Stomach (tissue), 8 donors: ENCODE measurements at regions not wholly inside any gene's neighbourhood (a gene's known extent, or its start where the extent isn't known, plus 50 kb on each side); places are given as distances from the start of the nearest gene placed in this dataset.

ENCODE experiments used
- DNase-seq, 2 donors: peaks; one replicate each; pipeline versions ENCODE4 v3.0.0 to v3.0.0-alpha.2; 2013 to 2019
- H3K27ac ChIP-seq, 5 donors: fragments of 200-600 bp in 4 of 5; sonication (generic) in 4 of 5; one replicate each; pipeline ENCODE4 v1.5.1; 2013 to 2019; ENCODE audit warnings: mild to moderate bottlenecking in 1 of 5, moderate library complexity in 1 of 5
- H3K27me3 ChIP-seq, 3 donors: fragments of 200-600 bp; sonication (generic); one replicate each; pipeline ENCODE4 v1.5.1; 2017 to 2019; ENCODE audit warnings: mixed run types in 1 of 3
- H3K36me3 ChIP-seq, 4 donors: fragments of 200-600 bp; sonication (generic); 1 replicate in 3 of 4; 2 replicates in 1 of 4; pipeline ENCODE4 v1.5.1; 2016 to 2019
- H3K4me1 ChIP-seq, 4 donors: fragments of 200-600 bp; sonication (generic); one replicate each; pipeline ENCODE4 v1.5.1; 2016 to 2019
- H3K4me3 ChIP-seq, 4 donors: fragments of 200-600 bp; sonication (generic) in 3 of 4; one replicate each; pipeline ENCODE4 v1.5.1; 2016 to 2019; ENCODE audit warnings: mild to moderate bottlenecking in 1 of 4
- H3K9me3 ChIP-seq, 4 donors: fragments of 200-600 bp; sonication (generic); one replicate each; pipeline ENCODE4 v1.5.1; 2016 to 2019
- CTCF ChIP-seq, 7 experiments: fragments of 450-650 bp in 4 of 7; fragments of 200-600 bp in 3 of 7; sonication (generic) in 3 of 7; IDR thresholded peaks; one replicate each; pipeline ENCODE4 v1.5.1; 2016 to 2019; ENCODE audit warnings: antibody characterized with exemption in 7 of 7, control low read depth in 2 of 7, mild to moderate bottlenecking in 1 of 7
- EP300 ChIP-seq: sonication (generic); formaldehyde crosslinking; IDR thresholded peaks from one replicate; pipeline ENCODE4 v1.6.1; 2017; ENCODE audit warnings: antibody characterized with exemption
- POLR2A ChIP-seq, 4 donors: fragments of 450-650 bp; IDR thresholded peaks; one replicate each; pipeline ENCODE4 v1.6.1; 2016; ENCODE audit warnings: antibody characterized with exemption in 4 of 4, control low read depth in 2 of 4, mild to moderate bottlenecking in 1 of 4, moderate library complexity in 1 of 4
- POLR2AphosphoS5 ChIP-seq, 3 donors: sonication (generic); formaldehyde crosslinking; IDR thresholded peaks; one replicate each; pipeline ENCODE4 v1.6.1; 2016; ENCODE audit warnings: antibody characterized with exemption in 3 of 3
- WGBS, 5 donors: extraction: QIAGEN DNeasy Blood & Tissue Kit in 3 of 5; methylation state at CpG; one replicate each; pipeline versions ENCODE4 v1.1.5 to v1.1.7; 2013 to 2018; 5-methylcytosine and 5-hydroxymethylcytosine counted together
- intact Hi-C: fragments of 100-400 bp; cut with DNase I; formaldehyde crosslinking; loops from one replicate; pipeline ENCODE4 v1.15.1; 2023; ENCODE audit warnings: low total_unique reads
- donor health status: healthy with polysubstance abuse.
- donor health status: Bipolar disorder and iron deficiency.
- donor health status: healthy.

DNA sequence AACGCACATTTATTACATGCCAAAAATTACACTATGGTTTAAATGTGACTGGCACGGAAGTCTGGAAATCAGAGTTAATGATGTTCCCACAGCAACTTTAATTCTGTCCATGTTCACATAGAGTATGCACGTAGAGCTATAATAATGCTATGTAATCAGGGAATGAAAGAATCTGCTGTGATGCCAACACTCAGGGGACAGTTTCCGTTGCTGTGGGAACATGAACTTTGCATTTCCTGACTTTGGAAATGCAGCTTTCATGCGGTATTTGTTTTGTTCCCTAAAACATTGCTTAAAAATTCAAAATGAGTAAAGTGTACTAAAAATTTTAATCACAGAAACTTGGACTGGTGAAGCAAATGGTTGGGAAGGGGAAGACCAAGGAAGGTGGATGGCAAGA lies 65.7 kb downstream of the MAGEA1 start:
- intact Hi-C loops: no loop called here
- no peaks in the 10 kb centered on the region for H3K36me3 ChIP-seq
- peaks cover 0 to 31% (median 0%) of the 10 kb centered on the region in 3 donors for H3K27me3 ChIP-seq
- H3K4me3 ChIP-seq: no peak overlapping the region
- peak in 1 of 2 donors; percentile 13 for DNase-seq
- no peaks in the 10 kb centered on the region for H3K9me3 ChIP-seq
- 56 to 64% (median 61%) methylated on average over 5 of the region's 5 CpGs for WGBS, 5 donors
- TF ChIP-seq CTCF (IDR thresholded peaks at IDR 0.05): no peak
- no peak for TF ChIP-seq EP300
- TF ChIP-seq POLR2AphosphoS5 (IDR thresholded peaks at IDR 0.05): no peak
- no peak for TF ChIP-seq POLR2A (IDR thresholded peaks at IDR 0.05)
- no peaks in the 10 kb centered on the region for H3K4me1 ChIP-seq
- H3K27ac ChIP-seq: no peak overlapping the region

DNA sequence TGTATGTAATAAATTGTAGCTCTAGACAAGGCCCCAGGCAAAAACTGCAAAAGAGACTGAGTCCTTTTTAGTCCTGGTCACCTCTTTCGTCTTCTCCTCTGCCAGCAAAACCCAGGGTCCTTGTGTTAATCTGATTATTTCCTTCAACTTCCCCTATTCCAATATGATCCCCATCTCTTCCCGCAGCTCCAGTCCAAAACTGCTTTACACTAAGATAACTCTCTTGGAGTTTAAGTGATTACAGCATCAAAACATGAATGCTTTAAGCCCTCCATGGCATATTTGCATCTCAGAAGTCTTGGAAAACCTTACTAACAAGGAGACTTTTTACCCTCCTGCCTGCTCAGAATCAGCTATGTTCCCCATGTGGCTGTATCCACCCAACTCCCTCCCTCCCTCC lies 59.3 kb downstream of the MAGEA1 start:
- Histone ChIP-seq H3K27ac (no peak overlapping the region), H3K9me3 (no peaks in the 10 kb centered on the region), H3K36me3 (no peaks in the 10 kb centered on the region), H3K27me3 (peaks cover 0 to 28% (median 0%) of the 10 kb centered on the region in 3 donors), H3K4me3 (no peak overlapping the region), H3K4me1 (no peaks in the 10 kb centered on the region)
- no peak for DNase-seq
- intact Hi-C loops: no loop called here
- no peak for TF ChIP-seq EP300
- TF ChIP-seq CTCF (IDR thresholded peaks at IDR 0.05): no peak
- TF ChIP-seq POLR2AphosphoS5 (IDR thresholded peaks at IDR 0.05): no peak
- TF ChIP-seq POLR2A (IDR thresholded peaks at IDR 0.05): no peak
- 67 to 78% (median 70%) methylated on average over 2 of the region's 2 CpGs for WGBS, 5 donors
